ENCODE measurements at regions not wholly inside any gene's neighbourhood (a gene's known extent, or its start where the extent isn't known, plus 50 kb on each side); places are given as distances from the start of the nearest gene placed in this dataset.

DNA sequence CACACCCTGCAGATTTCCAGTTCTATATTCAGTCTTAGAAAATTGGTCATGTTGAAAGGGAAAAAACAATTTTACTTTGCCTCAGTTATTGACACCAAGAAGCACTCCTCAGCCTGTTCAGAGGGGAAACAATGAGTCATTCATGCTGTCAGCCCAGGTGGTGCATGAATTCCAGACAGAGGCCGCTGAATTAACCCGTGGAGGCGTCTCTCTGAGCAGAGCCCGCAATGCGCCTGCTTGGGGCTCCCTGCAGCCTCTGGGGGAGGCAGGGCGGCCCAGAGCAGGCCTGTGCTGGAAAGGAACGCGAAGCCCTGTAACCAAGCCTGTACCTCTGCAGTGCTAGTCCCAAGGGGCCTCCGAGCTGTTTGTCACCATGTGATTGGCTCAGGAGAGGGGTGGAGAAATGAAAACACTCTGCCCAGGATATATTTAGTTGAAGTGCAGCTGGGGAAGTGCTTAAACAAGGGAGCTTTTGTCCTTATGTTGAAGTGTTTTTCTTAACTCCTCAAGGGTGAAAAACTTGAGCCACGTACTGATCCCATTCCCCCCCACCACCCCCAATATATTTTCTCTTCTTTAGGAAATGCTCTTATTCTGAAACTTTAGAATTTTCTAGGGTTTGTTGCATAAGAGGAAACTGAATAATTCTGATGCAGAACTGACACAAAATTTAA is 68.3 kb upstream of the CHD2 start (continued):
- no peak for TF ChIP-seq NFE2 (CRISPR knock-in tag; IDR thresholded peaks at IDR 0.05)
- no peak for TF ChIP-seq ZNF33A (CRISPR knock-in tag; IDR thresholded peaks at IDR 0.05; ENCODE audit: borderline replicate concordance)
- TF ChIP-seq CHCHD3 (CRISPR knock-in tag; IDR thresholded peaks at IDR 0.05) = no peak
- TF ChIP-seq ZFX (CRISPR knock-in tag; IDR thresholded peaks at IDR 0.05; ENCODE audit: low read depth) = peak; percentile 93
- TF ChIP-seq, protein P1, sequence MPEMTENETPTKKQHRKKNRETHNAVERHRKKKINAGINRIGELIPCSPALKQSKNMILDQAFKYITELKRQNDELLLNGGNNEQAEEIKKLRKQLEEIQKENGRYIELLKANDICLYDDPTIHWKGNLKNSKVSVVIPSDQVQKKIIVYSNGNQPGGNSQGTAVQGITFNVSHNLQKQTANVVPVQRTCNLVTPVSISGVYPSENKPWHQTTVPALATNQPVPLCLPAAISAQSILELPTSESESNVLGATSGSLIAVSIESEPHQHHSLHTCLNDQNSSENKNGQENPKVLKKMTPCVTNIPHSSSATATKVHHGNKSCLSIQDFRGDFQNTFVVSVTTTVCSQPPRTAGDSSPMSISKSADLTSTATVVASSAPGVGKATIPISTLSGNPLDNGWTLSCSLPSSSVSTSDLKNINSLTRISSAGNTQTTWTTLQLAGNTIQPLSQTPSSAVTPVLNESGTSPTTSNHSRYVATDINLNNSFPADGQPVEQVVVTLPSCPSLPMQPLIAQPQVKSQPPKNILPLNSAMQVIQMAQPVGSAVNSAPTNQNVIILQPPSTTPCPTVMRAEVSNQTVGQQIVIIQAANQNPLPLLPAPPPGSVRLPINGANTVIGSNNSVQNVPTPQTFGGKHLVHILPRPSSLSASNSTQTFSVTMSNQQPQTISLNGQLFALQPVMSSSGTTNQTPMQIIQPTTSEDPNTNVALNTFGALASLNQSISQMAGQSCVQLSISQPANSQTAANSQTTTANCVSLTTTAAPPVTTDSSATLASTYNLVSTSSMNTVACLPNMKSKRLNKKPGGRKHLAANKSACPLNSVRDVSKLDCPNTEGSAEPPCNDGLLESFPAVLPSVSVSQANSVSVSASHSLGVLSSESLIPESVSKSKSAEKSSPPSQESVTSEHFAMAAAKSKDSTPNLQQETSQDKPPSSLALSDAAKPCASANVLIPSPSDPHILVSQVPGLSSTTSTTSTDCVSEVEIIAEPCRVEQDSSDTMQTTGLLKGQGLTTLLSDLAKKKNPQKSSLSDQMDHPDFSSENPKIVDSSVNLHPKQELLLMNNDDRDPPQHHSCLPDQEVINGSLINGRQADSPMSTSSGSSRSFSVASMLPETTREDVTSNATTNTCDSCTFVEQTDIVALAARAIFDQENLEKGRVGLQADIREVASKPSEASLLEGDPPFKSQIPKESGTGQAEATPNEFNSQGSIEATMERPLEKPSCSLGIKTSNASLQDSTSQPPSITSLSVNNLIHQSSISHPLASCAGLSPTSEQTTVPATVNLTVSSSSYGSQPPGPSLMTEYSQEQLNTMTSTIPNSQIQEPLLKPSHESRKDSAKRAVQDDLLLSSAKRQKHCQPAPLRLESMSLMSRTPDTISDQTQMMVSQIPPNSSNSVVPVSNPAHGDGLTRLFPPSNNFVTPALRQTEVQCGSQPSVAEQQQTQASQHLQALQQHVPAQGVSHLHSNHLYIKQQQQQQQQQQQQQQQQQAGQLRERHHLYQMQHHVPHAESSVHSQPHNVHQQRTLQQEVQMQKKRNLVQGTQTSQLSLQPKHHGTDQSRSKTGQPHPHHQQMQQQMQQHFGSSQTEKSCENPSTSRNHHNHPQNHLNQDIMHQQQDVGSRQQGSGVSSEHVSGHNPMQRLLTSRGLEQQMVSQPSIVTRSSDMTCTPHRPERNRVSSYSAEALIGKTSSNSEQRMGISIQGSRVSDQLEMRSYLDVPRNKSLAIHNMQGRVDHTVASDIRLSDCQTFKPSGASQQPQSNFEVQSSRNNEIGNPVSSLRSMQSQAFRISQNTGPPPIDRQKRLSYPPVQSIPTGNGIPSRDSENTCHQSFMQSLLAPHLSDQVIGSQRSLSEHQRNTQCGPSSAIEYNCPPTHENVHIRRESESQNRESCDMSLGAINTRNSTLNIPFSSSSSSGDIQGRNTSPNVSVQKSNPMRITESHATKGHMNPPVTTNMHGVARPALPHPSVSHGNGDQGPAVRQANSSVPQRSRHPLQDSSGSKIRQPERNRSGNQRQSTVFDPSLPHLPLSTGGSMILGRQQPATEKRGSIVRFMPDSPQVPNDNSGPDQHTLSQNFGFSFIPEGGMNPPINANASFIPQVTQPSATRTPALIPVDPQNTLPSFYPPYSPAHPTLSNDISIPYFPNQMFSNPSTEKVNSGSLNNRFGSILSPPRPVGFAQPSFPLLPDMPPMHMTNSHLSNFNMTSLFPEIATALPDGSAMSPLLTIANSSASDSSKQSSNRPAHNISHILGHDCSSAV (CRISPR knock-in tag; IDR thresholded peaks at IDR 0.05; ENCODE audit: borderline replicate concordance) = no peak
- peak; percentile 77 for TF ChIP-seq ZNF331 (CRISPR knock-in tag; IDR thresholded peaks at IDR 0.05)
- TF ChIP-seq RFX3 (CRISPR knock-in tag; IDR thresholded peaks at IDR 0.05) = 0 out of 2 replicates have a peak, but pooled peaks have one; percentile 6
- TF ChIP-seq RBM22 (optimal IDR thresholded peaks at IDR 0.05; ENCODE audit: low read length) = no peak
- no peak for TF ChIP-seq TEAD2 (CRISPR knock-in tag; IDR thresholded peaks at IDR 0.05)
- TF ChIP-seq CC2D1A (CRISPR knock-in tag; IDR thresholded peaks at IDR 0.05) = no peak
- TF ChIP-seq, protein P2, sequence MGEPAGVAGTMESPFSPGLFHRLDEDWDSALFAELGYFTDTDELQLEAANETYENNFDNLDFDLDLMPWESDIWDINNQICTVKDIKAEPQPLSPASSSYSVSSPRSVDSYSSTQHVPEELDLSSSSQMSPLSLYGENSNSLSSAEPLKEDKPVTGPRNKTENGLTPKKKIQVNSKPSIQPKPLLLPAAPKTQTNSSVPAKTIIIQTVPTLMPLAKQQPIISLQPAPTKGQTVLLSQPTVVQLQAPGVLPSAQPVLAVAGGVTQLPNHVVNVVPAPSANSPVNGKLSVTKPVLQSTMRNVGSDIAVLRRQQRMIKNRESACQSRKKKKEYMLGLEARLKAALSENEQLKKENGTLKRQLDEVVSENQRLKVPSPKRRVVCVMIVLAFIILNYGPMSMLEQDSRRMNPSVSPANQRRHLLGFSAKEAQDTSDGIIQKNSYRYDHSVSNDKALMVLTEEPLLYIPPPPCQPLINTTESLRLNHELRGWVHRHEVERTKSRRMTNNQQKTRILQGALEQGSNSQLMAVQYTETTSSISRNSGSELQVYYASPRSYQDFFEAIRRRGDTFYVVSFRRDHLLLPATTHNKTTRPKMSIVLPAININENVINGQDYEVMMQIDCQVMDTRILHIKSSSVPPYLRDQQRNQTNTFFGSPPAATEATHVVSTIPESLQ (CRISPR knock-in tag; conservative IDR thresholded peaks at IDR 0.05) = no peak
- TF ChIP-seq CBFB (CRISPR knock-in tag; IDR thresholded peaks at IDR 0.05) = no peak
- TF ChIP-seq POLR2G (IDR thresholded peaks at IDR 0.05; ENCODE audit: low read depth, low read length) = peak; percentile 91
- TF ChIP-seq FOSL2 (CRISPR knock-in tag; IDR thresholded peaks at IDR 0.05) = peak; percentile 97
- TF ChIP-seq, protein P3, sequence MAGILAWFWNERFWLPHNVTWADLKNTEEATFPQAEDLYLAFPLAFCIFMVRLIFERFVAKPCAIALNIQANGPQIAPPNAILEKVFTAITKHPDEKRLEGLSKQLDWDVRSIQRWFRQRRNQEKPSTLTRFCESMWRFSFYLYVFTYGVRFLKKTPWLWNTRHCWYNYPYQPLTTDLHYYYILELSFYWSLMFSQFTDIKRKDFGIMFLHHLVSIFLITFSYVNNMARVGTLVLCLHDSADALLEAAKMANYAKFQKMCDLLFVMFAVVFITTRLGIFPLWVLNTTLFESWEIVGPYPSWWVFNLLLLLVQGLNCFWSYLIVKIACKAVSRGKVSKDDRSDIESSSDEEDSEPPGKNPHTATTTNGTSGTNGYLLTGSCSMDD (CRISPR knock-in tag; IDR thresholded peaks at IDR 0.05) = no peak
- TF ChIP-seq AGO2 (optimal IDR thresholded peaks at IDR 0.05; ENCODE audit: low read depth, low read length) = no peak
- TF ChIP-seq, protein P4, sequence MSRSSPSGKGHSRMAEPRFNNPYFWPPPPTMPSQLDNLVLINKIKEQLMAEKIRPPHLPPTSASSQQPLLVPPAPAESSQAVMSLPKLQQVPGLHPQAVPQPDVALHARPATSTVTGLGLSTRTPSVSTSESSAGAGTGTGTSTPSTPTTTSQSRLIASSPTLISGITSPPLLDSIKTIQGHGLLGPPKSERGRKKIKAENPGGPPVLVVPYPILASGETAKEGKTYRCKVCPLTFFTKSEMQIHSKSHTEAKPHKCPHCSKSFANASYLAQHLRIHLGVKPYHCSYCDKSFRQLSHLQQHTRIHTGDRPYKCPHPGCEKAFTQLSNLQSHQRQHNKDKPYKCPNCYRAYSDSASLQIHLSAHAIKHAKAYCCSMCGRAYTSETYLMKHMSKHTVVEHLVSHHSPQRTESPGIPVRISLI (CRISPR knock-in tag; IDR thresholded peaks at IDR 0.05; ENCODE audit: borderline replicate concordance) = peak; percentile 71; the same call in 1 of the 2 replicates
- no peak for TF ChIP-seq KDM1A (CRISPR knock-in tag; IDR thresholded peaks at IDR 0.05)
